Panc1 (cell line): ENCODE measurements at regions not wholly inside any gene's neighbourhood (a gene's known extent, or its start where the extent isn't known, plus 50 kb on each side); places are given as distances from the start of the nearest gene placed in this dataset.

Source experiments
- ATAC-seq: fragments of 200-7000 bp; cut with Tn5 transposase; 2 replicates; pipeline ENCODE4 v1.9.1; 2020; ENCODE audit warnings: mild to moderate bottlenecking, moderate library complexity
- BruUV-seq: library from RNA; stranded (reverse); fragments of 400-500 nt; replicated peaks from 2 replicates; lab custom pipeline; 2021; lab: Mats Ljungman, UMichigan
- CTCF ChIA-PET: fragments of 300-600 bp; sonication (Branson Sonifier 250); formaldehyde crosslinking; loops from one replicate; lab custom pipeline; 2022; ENCODE audit warnings: antibody characterized with exemption; lab: Charles Lee
- POLR2A ChIA-PET: fragments of 300-600 bp; sonication (Branson Sonifier 250); formaldehyde crosslinking; loops from one replicate; lab custom pipeline; 2022; ENCODE audit warnings: antibody characterized with exemption; lab: Charles Lee
- DNase-seq: peaks from one replicate; pipeline ENCODE4 v3.0.0-alpha.2; 2010; ENCODE audit warnings: low read depth, low spot score
- H3K27ac ChIP-seq: 2 replicates; pipeline ENCODE4 v1.5.1; 2011; ENCODE audit warnings: mild to moderate bottlenecking, low read length, inconsistent platforms
- H3K27me3 ChIP-seq: fragments of 200-500 bp; sonication (Bioruptor generic); 2 replicates; pipeline ENCODE4 v1.6.0; 2014; ENCODE audit warnings: low read length, inconsistent platforms; ENCODE audit not compliant: control insufficient read depth, insufficient read depth
- H3K36me3 ChIP-seq: fragments of 200-500 bp; sonication (Bioruptor generic); 2 replicates; pipeline ENCODE4 v1.5.1; 2014; ENCODE audit warnings: inconsistent platforms, mild to moderate bottlenecking, low read length, moderate library complexity; ENCODE audit not compliant: control insufficient read depth, insufficient read depth
- H3K4me1 ChIP-seq: 2 replicates; pipeline ENCODE4 v1.5.1; 2011; ENCODE audit warnings: inconsistent platforms, mild to moderate bottlenecking, low read length, moderate library complexity; ENCODE audit not compliant: control insufficient read depth, insufficient read depth
- H3K4me3 ChIP-seq, 2 experiments: 2 replicates each; pipeline ENCODE4 v1.5.1; 2011 to 2012; ENCODE audit warnings: low read depth in 2 of 2, low read length in 2 of 2, mild to moderate bottlenecking in 2 of 2, inconsistent platforms in 1 of 2, moderate library complexity in 1 of 2
- H3K9me3 ChIP-seq: fragments of 200-500 bp; sonication (Bioruptor generic); 2 replicates; pipeline ENCODE4 v1.5.1; 2014; ENCODE audit warnings: low read depth, mild to moderate bottlenecking, inconsistent platforms, low read length, moderate library complexity; ENCODE audit not compliant: control insufficient read depth, insufficient read depth
- CTCF ChIP-seq: fragments of 450-650 bp; IDR thresholded peaks from 2 replicates; pipeline ENCODE4 v1.5.1; 2017; ENCODE audit warnings: mild to moderate bottlenecking
- POLR2AphosphoS5 ChIP-seq: IDR thresholded peaks from 2 replicates; pipeline ENCODE4 v1.6.1; 2012; ENCODE audit warnings: mild to moderate bottlenecking, low read depth, low read length, moderate library complexity
- REST ChIP-seq, 2 experiments: IDR thresholded peaks; 2 replicates each; pipeline ENCODE4 v1.6.1; 2011 to 2012; ENCODE audit warnings: low read depth in 2 of 2, control low read depth in 1 of 2, low read length in 1 of 2, mild to moderate bottlenecking in 1 of 2, moderate library complexity in 1 of 2; ENCODE audit not compliant: insufficient read depth in 1 of 2
- SIN3A ChIP-seq: IDR thresholded peaks from 2 replicates; pipeline ENCODE4 v1.6.1; 2012; ENCODE audit warnings: low read depth, mild to moderate bottlenecking, low read length, moderate library complexity, borderline replicate concordance; ENCODE audit not compliant: insufficient read depth
- TCF7L2 ChIP-seq: IDR thresholded peaks from 2 replicates; pipeline ENCODE4 v1.6.1; 2011; ENCODE audit warnings: mild to moderate bottlenecking, low read depth, low read length, inconsistent platforms
- in situ Hi-C: cut with HindIII; loops from 2 replicates; pipeline ENCODE4 v1.10.0; 2016; ENCODE audit warnings: low sequenced_read_pairs, low pct_unique_long_range_greater_than_20kb
- intact Hi-C: fragments of 100-400 bp; cut with micrococcal nuclease; formaldehyde crosslinking; loops from one replicate; pipeline ENCODE4 v1.10.0; 2022; ENCODE audit not compliant: unreplicated experiment

- in situ Hi-C loops = no loop called here
- H3K36me3 ChIP-seq = no peaks in the 10 kb centered on the region
- intact Hi-C loops = no loop called here
- no peak overlapping the region for H3K4me3 ChIP-seq
- DNase-seq (no peak), ATAC-seq (no peak)
- H3K9me3 ChIP-seq = no peaks in the 10 kb centered on the region
- CTCF ChIA-PET = no interaction called here
- no peak for TF ChIP-seq REST (IDR thresholded peaks at IDR 0.05; ENCODE audit: insufficient read depth in 1 of 2, low read depth in 2 of 2, low read length in 1 of 2)
- no peak for TF ChIP-seq TCF7L2
- TF ChIP-seq SIN3A = no peak
- no peak for TF ChIP-seq POLR2AphosphoS5
- TF ChIP-seq CTCF = no peak
- no peak overlapping the region for H3K27ac ChIP-seq
- H3K27me3 ChIP-seq = no peaks in the 10 kb centered on the region
- BruUV-seq = no TSS peak
- POLR2A ChIA-PET = no interaction called here
- H3K4me1 ChIP-seq = no peaks in the 10 kb centered on the region
Measured at GRCh38 chr1:193309936-193310475, 123.6 kb upstream of the B3GALT2 start.

- ChIA-PET CTCF (no interaction called here), POLR2A (no interaction called here)
- Histone ChIP-seq H3K27me3 (no peaks in the 10 kb centered on the region), H3K27ac (no peak overlapping the region), H3K4me1 (no peaks in the 10 kb centered on the region), H3K9me3 (no peaks in the 10 kb centered on the region), H3K36me3 (no peaks in the 10 kb centered on the region), H3K4me3 (no peak overlapping the region)
- intact Hi-C loops (no loop called here), in situ Hi-C loops (no loop called here)
- TF ChIP-seq SIN3A (no peak), REST (IDR thresholded peaks at IDR 0.05; ENCODE audit: insufficient read depth in 1 of 2, low read depth in 2 of 2, low read length in 1 of 2) (no peak), CTCF (no peak), POLR2AphosphoS5 (no peak)
- DNase-seq (no peak), ATAC-seq (no peak)
- BruUV-seq = no TSS peak
Measured at GRCh38 chr1:193308438-193308837, 122.0 kb upstream of the B3GALT2 start.
